ENCODE measurements at regions not wholly inside any gene's neighbourhood (a gene's known extent, or its start where the extent isn't known, plus 50 kb on each side); places are given as distances from the start of the nearest gene placed in this dataset.

- ATAC-seq (no peak), DNase-seq (no peak)
- intact Hi-C loops (cut with DNase I; ENCODE audit: low total_unique reads): no loop called here
- TF ChIP-seq POLR2A (IDR thresholded peaks at IDR 0.05): no peak
- TF ChIP-seq CTCF (IDR thresholded peaks at IDR 0.05 in 4 of 5, conservative IDR thresholded peaks at IDR 0.05 in 1 of 5): no peak
- no peak overlapping the region for H3K4me3 ChIP-seq
- H3K4me1 ChIP-seq: peaks cover 36 to 39% of the 10 kb centered on the region in 2 donors
- no peaks in the 10 kb centered on the region for H3K36me3 ChIP-seq
- in situ Hi-C loops (cut with MboI; ENCODE audit: low sequenced_read_pairs in 4 of 4): no loop called here
- no peaks in the 10 kb centered on the region for H3K27me3 ChIP-seq
- H3K9me3 ChIP-seq: no peaks in the 10 kb centered on the region
- H3K27ac ChIP-seq: peak overlapping the region in 1 of 4 donors; percentile 21
These were observed 192.9 kb upstream of the GALNT2 start for GRCh38 chr1:229874136-229874535.

GRCh38 chr1:229874609-229875008 is 192.4 kb upstream of the GALNT2 start:
- no peak overlapping the region for H3K4me3 ChIP-seq
- peaks cover 36 to 39% of the 10 kb centered on the region in 2 donors for H3K4me1 ChIP-seq
- TF ChIP-seq POLR2A (IDR thresholded peaks at IDR 0.05): no peak
- TF ChIP-seq CTCF (IDR thresholded peaks at IDR 0.05 in 4 of 5, conservative IDR thresholded peaks at IDR 0.05 in 1 of 5): no peak
- no peaks in the 10 kb centered on the region for H3K36me3 ChIP-seq
- no peaks in the 10 kb centered on the region for H3K9me3 ChIP-seq
- in situ Hi-C loops (cut with MboI; ENCODE audit: low sequenced_read_pairs in 4 of 4) (no loop called here), intact Hi-C loops (cut with DNase I; ENCODE audit: low total_unique reads) (no loop called here)
- no peaks in the 10 kb centered on the region for H3K27me3 ChIP-seq
- ATAC-seq (no peak), DNase-seq (no peak)
- peak overlapping the region in 1 of 4 donors; percentile 21 for H3K27ac ChIP-seq

- Histone ChIP-seq H3K36me3 (no peaks in the 10 kb centered on the region), H3K4me1 (peaks cover 38 to 43% of the 10 kb centered on the region in 2 donors), H3K9me3 (no peaks in the 10 kb centered on the region), H3K27ac (no peak overlapping the region), H3K27me3 (no peaks in the 10 kb centered on the region), H3K4me3 (no peak overlapping the region)
- TF ChIP-seq POLR2A (IDR thresholded peaks at IDR 0.05): no peak
- TF ChIP-seq CTCF (IDR thresholded peaks at IDR 0.05 in 4 of 5, conservative IDR thresholded peaks at IDR 0.05 in 1 of 5): no peak
- DNase-seq (no peak), ATAC-seq (no peak)
- intact Hi-C loops (cut with DNase I; ENCODE audit: low total_unique reads) (no loop called here), in situ Hi-C loops (cut with MboI; ENCODE audit: low sequenced_read_pairs in 4 of 4) (no loop called here)
These were observed 192.0 kb upstream of the GALNT2 start for GRCh38 chr1:229875086-229875485.

- Histone ChIP-seq H3K9me3 (no peaks in the 10 kb centered on the region), H3K27ac (peak overlapping the region; percentile 55 to 75 (median 72)), H3K4me3 (no peak overlapping the region), H3K27me3 (no peaks in the 10 kb centered on the region), H3K36me3 (no peaks in the 10 kb centered on the region), H3K4me1 (peaks cover 48 to 50% of the 10 kb centered on the region in 2 donors)
- DNase-seq: peak; percentile 32 to 41
- in situ Hi-C loops (cut with MboI; ENCODE audit: low sequenced_read_pairs in 4 of 4) (no loop called here), intact Hi-C loops (cut with DNase I; ENCODE audit: low total_unique reads) (loop anchor here (10.0 kb wide), 1 partner anchor 985 kb away; the partner anchor contains the start of gene C1orf198)
- TF ChIP-seq POLR2A (IDR thresholded peaks at IDR 0.05) (no peak), CTCF (IDR thresholded peaks at IDR 0.05 in 4 of 5, conservative IDR thresholded peaks at IDR 0.05 in 1 of 5) (no peak)
- peak; percentile 92 to 96 for ATAC-seq
These were observed 187.3 kb upstream of the GALNT2 start for GRCh38 chr1:229879746-229880145.
